Astrocyte of the spinal cord (primary cell): ENCODE measurements at regions not wholly inside any gene's neighbourhood (a gene's known extent, or its start where the extent isn't known, plus 50 kb on each side); places are given as distances from the start of the nearest gene placed in this dataset.

Experiments used
- DNase-seq: peaks from one replicate; pipeline ENCODE4 v3.0.0; 2011; ENCODE audit warnings: low read depth, low spot score
- H3K4me3 ChIP-seq: 2 replicates; pipeline ENCODE4 v1.5.1; 2011; ENCODE audit warnings: low read depth, mild to moderate bottlenecking, low read length, moderate library complexity
- in situ Hi-C: cut with HindIII; loops from 2 replicates; pipeline ENCODE4 v1.10.0; 2017; ENCODE audit warnings: low sequenced_read_pairs
- TF ChIP-seq, protein P1 (sequence below): IDR thresholded peaks from 2 replicates; pipeline ENCODE4 v1.5.1; 2012; ENCODE audit warnings: low read depth, mild to moderate bottlenecking, low read length, inconsistent platforms

DNA sequence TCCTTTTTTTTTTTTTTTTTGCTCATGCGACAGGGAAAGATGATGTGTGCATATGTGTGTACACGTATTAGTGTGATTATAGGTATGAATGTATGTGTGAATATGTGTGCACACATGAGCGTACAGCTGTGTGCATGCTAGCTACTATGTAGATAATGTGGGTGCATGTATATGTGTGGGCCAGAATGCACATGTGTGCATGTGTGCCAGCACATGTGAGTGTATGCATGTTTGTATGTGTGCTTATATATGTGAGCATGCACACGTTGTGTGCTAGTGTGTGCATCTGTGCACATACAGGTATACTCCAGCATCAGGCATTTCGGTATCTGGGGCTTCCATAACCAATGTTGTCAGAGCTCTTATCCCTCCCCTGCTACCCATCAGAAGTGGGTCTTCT, 541.1 kb downstream of the AACS start:
- in situ Hi-C loops: no loop called here
- H3K4me3 ChIP-seq: no peak overlapping the region
- no peak for DNase-seq
- TF ChIP-seq, protein P1, sequence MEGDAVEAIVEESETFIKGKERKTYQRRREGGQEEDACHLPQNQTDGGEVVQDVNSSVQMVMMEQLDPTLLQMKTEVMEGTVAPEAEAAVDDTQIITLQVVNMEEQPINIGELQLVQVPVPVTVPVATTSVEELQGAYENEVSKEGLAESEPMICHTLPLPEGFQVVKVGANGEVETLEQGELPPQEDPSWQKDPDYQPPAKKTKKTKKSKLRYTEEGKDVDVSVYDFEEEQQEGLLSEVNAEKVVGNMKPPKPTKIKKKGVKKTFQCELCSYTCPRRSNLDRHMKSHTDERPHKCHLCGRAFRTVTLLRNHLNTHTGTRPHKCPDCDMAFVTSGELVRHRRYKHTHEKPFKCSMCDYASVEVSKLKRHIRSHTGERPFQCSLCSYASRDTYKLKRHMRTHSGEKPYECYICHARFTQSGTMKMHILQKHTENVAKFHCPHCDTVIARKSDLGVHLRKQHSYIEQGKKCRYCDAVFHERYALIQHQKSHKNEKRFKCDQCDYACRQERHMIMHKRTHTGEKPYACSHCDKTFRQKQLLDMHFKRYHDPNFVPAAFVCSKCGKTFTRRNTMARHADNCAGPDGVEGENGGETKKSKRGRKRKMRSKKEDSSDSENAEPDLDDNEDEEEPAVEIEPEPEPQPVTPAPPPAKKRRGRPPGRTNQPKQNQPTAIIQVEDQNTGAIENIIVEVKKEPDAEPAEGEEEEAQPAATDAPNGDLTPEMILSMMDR: no peak

DNA sequence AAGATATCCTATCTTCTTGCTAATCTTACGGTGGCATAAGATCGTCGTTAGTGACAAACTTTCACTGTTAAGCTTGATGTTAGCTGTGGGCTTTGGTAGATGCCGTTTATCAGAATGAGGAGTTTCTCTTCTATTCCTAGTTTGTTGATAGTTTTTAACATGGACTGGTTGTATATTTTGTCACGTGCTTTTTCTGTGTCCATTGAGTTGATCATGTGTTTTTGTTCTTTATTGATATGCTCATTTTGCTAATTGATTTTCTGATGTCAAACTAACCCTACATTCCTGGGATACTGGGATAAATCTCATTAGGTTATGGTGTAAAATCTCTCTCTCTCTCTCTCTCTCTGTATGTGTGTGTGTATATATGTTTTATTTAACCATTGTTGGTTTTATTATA, 545.1 kb downstream of the AACS start:
- in situ Hi-C loops: no loop called here
- no peak overlapping the region for H3K4me3 ChIP-seq
- TF ChIP-seq, protein P1: no peak
- no peak for DNase-seq

DNA sequence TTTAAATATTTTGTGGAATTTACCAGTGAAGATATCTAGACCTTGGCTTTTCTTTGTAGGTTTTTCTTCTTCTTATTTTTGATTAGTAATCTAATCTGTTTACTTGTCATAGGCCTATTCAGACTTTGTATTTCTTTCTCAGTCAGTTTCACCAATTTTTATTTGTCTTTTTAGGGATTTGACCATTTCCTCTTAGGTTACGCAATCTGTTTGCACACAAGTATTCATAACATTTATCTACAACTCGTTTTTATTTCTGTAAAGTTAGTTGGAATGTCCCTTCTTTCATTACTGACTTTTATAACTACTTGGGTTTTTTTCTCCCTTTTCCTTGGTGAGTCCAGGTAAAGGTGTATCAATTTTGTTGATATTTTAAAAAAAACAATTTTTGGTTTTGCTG, 545.7 kb downstream of the AACS start:
- in situ Hi-C loops: no loop called here
- no peak overlapping the region for H3K4me3 ChIP-seq
- TF ChIP-seq, protein P1: no peak
- DNase-seq: no peak

DNA sequence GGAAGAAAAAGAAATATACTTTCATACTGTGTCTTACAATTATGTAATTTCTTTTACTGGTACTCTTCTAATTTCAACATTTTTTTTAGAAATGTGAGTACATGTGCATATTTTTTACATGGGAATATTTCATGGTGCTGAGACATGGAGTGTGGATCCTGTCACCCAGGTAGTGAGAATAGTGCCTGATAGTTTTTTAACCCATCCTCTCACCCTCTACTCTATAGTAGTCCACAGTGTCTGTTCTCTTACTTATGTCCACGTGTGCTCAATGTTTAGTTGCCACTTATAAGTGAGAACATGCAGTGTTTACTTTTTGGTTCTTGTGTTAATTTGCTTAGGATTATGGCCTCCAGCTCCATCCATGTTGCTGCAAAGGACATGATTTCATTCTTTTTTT, 548.8 kb downstream of the AACS start:
- DNase-seq: no peak
- TF ChIP-seq, protein P1: no peak
- in situ Hi-C loops: no loop called here
- no peak overlapping the region for H3K4me3 ChIP-seq

DNA sequence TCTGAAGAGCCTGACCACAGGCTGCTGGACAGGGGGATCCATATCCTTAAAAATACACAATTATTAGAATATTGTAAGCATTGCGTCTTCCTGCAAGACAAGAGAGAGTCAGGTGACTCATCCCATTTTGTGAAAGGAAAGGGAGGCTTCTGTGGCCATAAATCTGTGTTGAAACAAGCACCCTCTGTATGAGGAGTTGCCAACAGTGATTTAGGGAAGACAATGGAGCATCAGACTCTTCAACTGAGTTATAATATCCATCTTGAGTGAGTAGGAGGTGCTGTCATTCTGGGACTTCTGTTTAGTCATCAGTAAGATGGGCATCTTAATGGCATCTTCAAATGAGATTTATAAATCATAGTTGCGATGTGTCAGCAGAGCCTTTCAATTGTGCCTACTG, 554.5 kb downstream of the AACS start:
- H3K4me3 ChIP-seq: no peak overlapping the region
- in situ Hi-C loops: no loop called here
- no peak for DNase-seq
- TF ChIP-seq, protein P1: no peak

DNA sequence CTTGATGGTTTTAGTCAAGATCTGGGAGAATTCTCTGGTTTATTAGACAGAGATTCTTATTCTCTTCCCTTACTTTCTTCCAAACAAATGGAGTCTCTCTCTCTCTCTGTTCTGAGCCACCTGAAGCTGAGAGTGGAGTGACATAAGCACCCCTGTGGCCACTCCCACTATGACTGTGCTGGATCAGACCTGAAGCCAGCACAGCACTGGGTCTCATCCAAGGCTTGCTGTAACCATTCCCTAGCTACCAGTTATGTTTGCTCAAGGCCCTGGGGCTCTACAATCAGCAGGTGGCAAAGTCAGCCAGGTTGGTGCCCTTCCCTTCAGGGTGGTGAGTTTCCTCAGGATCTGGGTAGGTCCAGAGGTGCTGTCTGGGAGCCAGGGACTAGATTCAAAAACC, 568.5 kb downstream of the AACS start:
- DNase-seq: no peak
- H3K4me3 ChIP-seq: no peak overlapping the region
- TF ChIP-seq, protein P1: no peak
- in situ Hi-C loops: no loop called here

DNA sequence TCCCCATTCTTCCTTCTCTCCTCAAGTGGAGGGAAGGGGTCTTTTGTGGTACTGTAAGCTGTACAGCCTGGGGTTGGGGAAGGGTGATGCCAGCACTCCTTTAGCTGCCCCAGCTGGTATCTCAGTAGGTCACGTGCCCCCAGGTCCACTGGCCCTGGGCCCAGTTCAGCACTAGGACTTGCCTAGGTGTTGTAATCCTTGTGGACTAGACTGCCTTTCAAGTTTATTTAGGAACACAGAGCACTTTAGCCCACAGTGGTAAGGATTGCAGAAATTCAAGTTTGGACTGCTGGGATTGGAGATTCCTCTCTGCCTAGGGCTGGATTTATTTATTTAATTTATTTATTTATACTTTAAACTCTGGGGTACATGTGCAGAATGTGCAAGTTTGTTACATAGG, 569.6 kb downstream of the AACS start:
- no peak overlapping the region for H3K4me3 ChIP-seq
- TF ChIP-seq, protein P1: no peak
- in situ Hi-C loops: no loop called here
- DNase-seq: no peak
